ENCODE measurements at regions not wholly inside any gene's neighbourhood (a gene's known extent, or its start where the extent isn't known, plus 50 kb on each side); places are given as distances from the start of the nearest gene placed in this dataset.
"Not testable (repeated sequence)": the region's sequence is repeated elsewhere in the genome, so short reads cannot be mapped to it uniquely, and the experiment has no call there.

- DNase-seq = peak; percentile 28
These were observed 89.7 kb upstream of the FAM20C start for GRCh38 chr7:102721-103120.

GRCh38 chr7:103981-104380 is 88.4 kb upstream of the FAM20C start:
- not testable (repeated sequence) for DNase-seq

- DNase-seq = no peak
These were observed 87.4 kb upstream of the FAM20C start for GRCh38 chr7:105002-105401.

GRCh38 chr7:106356-106755 is 86.0 kb upstream of the FAM20C start:
- DNase-seq = no peak

- no peak for DNase-seq
These were observed 85.1 kb upstream of the FAM20C start for GRCh38 chr7:107233-107632.

GRCh38 chr7:107907-108306 is 84.5 kb upstream of the FAM20C start:
- DNase-seq = no peak

GRCh38 chr7:109094-109493 is 83.3 kb upstream of the FAM20C start:
- no peak for DNase-seq

GRCh38 chr7:109898-110556 is 82.3 kb upstream of the FAM20C start:
- DNase-seq = no peak

- no peak for DNase-seq
These were observed 81.7 kb upstream of the FAM20C start for GRCh38 chr7:110557-111232.

GRCh38 chr7:111591-111990 is 80.8 kb upstream of the FAM20C start:
- DNase-seq = no peak

- DNase-seq = no peak
These were observed 79.5 kb upstream of the FAM20C start for GRCh38 chr7:112881-113280.

- DNase-seq = no peak
These were observed 77.0 kb upstream of the FAM20C start for GRCh38 chr7:115274-115911.

- no peak for DNase-seq
These were observed 76.0 kb upstream of the FAM20C start for GRCh38 chr7:116188-116981.

GRCh38 chr7:117836-118614 is 74.3 kb upstream of the FAM20C start:
- no peak for DNase-seq

GRCh38 chr7:118615-119391 is 73.6 kb upstream of the FAM20C start:
- DNase-seq = peak; percentile 6

- DNase-seq = no peak
These were observed 72.8 kb upstream of the FAM20C start for GRCh38 chr7:119392-120163.

- DNase-seq = no peak
These were observed 72.0 kb upstream of the FAM20C start for GRCh38 chr7:120164-120991.

- no peak for DNase-seq
These were observed 71.2 kb upstream of the FAM20C start for GRCh38 chr7:121002-121785.

- DNase-seq = no peak
These were observed 69.1 kb upstream of the FAM20C start for GRCh38 chr7:123237-123636.
